Pancreas (tissue), 10 donors: ENCODE measurements at regions not wholly inside any gene's neighbourhood (a gene's known extent, or its start where the extent isn't known, plus 50 kb on each side); places are given as distances from the start of the nearest gene placed in this dataset.

Source experiments
- ATAC-seq, 4 donors: fragments of 200-7000 bp; cut with Tn5 transposase; one replicate each; pipeline versions ENCODE4 v1.8.0 to v1.9.1; 2020; ENCODE audit warnings: mild to moderate bottlenecking in 4 of 4, moderate library complexity in 4 of 4
- DNase-seq, 6 donors: peaks; one replicate each; pipeline ENCODE4 v3.0.0-alpha.2; 2020
- FAIRE-seq: peaks from 2 replicates; lab custom pipeline; 2012; peaks lifted over from hg19 to GRCh38; lab: Jason Lieb, UNC
- H3K27ac ChIP-seq, 4 donors: fragments of 200-600 bp; sonication (generic); 1 replicate in 3 of 4; 2 replicates in 1 of 4; pipeline versions ENCODE4 v1.5.0 to v1.8.0; 2020
- H3K27me3 ChIP-seq, 4 donors: fragments of 200-600 bp; one replicate each; pipeline ENCODE4 v1.8.0; 2021
- H3K36me3 ChIP-seq, 3 donors: fragments of 200-600 bp; sonication (generic) in 1 of 3; one replicate each; pipeline versions ENCODE4 v1.5.0 to v1.8.0; 2020 to 2021
- H3K4me1 ChIP-seq, 3 donors: fragments of 200-600 bp; one replicate each; pipeline ENCODE4 v1.8.0; 2021
- H3K4me3 ChIP-seq, 4 donors: fragments of 200-600 bp; sonication (generic) in 2 of 4; one replicate each; pipeline versions ENCODE4 v1.5.0 to v1.8.0; 2020 to 2021
- H3K9me3 ChIP-seq, 4 donors: fragments of 200-600 bp; one replicate each; pipeline ENCODE4 v1.8.0; 2021
- WGBS, 2 donors: extraction: QIAGEN DNeasy Blood & Tissue Kit; methylation state at CpG; one replicate each; pipeline ENCODE4 v1.1.7; 2013; 5-methylcytosine and 5-hydroxymethylcytosine counted together
- intact Hi-C, 3 donors: fragments of 100-400 bp; cut with DNase I; formaldehyde crosslinking; loops; one replicate each; pipeline versions ENCODE4 v1.11.1 to v1.14.2; 2022
- TF ChIP-seq, protein P1 (sequence below), 4 donors: fragments of 200-600 bp; sonication (generic) in 3 of 4; IDR thresholded peaks; one replicate each; pipeline versions ENCODE4 v1.5.0 to v1.8.0; 2021; ENCODE audit warnings: antibody characterized with exemption in 4 of 4
- donor health status: healthy with polysubstance abuse.
- donor health status: DM: no; HTN: no; CAD: no; lungs with moderate emphysema.
- donor health status: DM: no; HTN: no; CAD: no.
- donor health status: control.
- donor health status: control.
- donor health status: Bipolar disorder and iron deficiency.
- donor health status: DM: yes; HTN: yes; CAD: no.
- donor health status: DM: no; HTN: no; CAD: no.
- donor health status: DM: no; HTN: no; CAD: no.
- donor health status: DM: yes; HTN: yes; CAD: no.

- peak in 1 of 4 donors; percentile 9 for ATAC-seq
- TF ChIP-seq, protein P1, sequence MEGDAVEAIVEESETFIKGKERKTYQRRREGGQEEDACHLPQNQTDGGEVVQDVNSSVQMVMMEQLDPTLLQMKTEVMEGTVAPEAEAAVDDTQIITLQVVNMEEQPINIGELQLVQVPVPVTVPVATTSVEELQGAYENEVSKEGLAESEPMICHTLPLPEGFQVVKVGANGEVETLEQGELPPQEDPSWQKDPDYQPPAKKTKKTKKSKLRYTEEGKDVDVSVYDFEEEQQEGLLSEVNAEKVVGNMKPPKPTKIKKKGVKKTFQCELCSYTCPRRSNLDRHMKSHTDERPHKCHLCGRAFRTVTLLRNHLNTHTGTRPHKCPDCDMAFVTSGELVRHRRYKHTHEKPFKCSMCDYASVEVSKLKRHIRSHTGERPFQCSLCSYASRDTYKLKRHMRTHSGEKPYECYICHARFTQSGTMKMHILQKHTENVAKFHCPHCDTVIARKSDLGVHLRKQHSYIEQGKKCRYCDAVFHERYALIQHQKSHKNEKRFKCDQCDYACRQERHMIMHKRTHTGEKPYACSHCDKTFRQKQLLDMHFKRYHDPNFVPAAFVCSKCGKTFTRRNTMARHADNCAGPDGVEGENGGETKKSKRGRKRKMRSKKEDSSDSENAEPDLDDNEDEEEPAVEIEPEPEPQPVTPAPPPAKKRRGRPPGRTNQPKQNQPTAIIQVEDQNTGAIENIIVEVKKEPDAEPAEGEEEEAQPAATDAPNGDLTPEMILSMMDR (IDR thresholded peaks at IDR 0.05) = no peak
- intact Hi-C loops = no loop called here
These were observed 157.7 kb downstream of the RPLP1 start for GRCh38 chr15:69610277-69610676.

GRCh38 chr15:69610858-69611257 is 158.2 kb downstream of the RPLP1 start:
- intact Hi-C loops = no loop called here
- Histone ChIP-seq H3K36me3 (no peaks in the 10 kb centered on the region), H3K27ac (no peak overlapping the region), H3K4me3 (no peak overlapping the region), H3K9me3 (no peaks in the 10 kb centered on the region), H3K4me1 (no peaks in the 10 kb centered on the region), H3K27me3 (no peaks in the 10 kb centered on the region)
- FAIRE-seq = no peak
- no peak for ATAC-seq
- TF ChIP-seq, protein P1 (IDR thresholded peaks at IDR 0.05) = no peak
- 95 to 96% methylated on average over 5 of the region's 5 CpGs for WGBS, 2 donors
- no peak for DNase-seq

More at GRCh38 chr15:69610277-69610676, 157.7 kb downstream of the RPLP1 start:
- FAIRE-seq (no peak), DNase-seq (no peak)
- Histone ChIP-seq H3K27me3 (no peaks in the 10 kb centered on the region), H3K36me3 (no peaks in the 10 kb centered on the region), H3K27ac (no peak overlapping the region), H3K4me1 (no peaks in the 10 kb centered on the region), H3K9me3 (no peaks in the 10 kb centered on the region), H3K4me3 (no peak overlapping the region)

GRCh38 chr15:69612112-69612511 is 159.5 kb downstream of the RPLP1 start:
- H3K36me3 ChIP-seq = no peaks in the 10 kb centered on the region
- DNase-seq (no peak), ATAC-seq (no peak), FAIRE-seq (no peak)
- WGBS, 2 donors = 78 to 81% methylated on average over 2 of the region's 2 CpGs
- H3K4me3 ChIP-seq = no peak overlapping the region
- TF ChIP-seq, protein P1 (IDR thresholded peaks at IDR 0.05) = no peak
- H3K27me3 ChIP-seq = no peaks in the 10 kb centered on the region
- intact Hi-C loops = no loop called here
- H3K9me3 ChIP-seq = no peaks in the 10 kb centered on the region
- H3K27ac ChIP-seq = no peak overlapping the region
- H3K4me1 ChIP-seq = no peaks in the 10 kb centered on the region

- Histone ChIP-seq H3K27me3 (no peaks in the 10 kb centered on the region), H3K27ac (no peak overlapping the region), H3K36me3 (no peaks in the 10 kb centered on the region), H3K9me3 (no peaks in the 10 kb centered on the region), H3K4me3 (no peak overlapping the region), H3K4me1 (no peaks in the 10 kb centered on the region)
- DNase-seq (no peak), ATAC-seq (no peak), FAIRE-seq (no peak)
- WGBS, 2 donors = 69 to 75% methylated on average over 6 of the region's 6 CpGs
- intact Hi-C loops = no loop called here
- TF ChIP-seq, protein P1 (IDR thresholded peaks at IDR 0.05) = no peak
These were observed 160.6 kb downstream of the RPLP1 start for GRCh38 chr15:69613182-69613581.

DNA sequence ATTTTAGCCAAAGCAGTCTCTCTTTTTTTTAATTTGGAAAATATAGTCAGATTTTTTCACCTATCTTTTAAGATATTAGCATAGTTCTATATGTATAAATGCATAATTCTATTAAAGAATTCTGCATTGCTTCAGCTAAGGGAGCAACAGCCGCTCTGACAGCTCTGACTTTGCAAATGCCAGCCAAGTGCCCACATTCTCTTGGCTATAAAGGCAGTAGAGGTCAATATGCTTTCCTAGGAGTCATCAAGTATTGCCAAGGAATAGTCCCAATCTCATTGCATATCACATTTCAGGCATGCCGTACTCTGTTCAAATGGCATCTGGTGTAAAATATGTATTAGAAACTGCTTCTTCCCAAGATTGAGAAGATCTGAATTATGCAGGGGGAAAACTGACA is 161.4 kb downstream of the RPLP1 start:
- no peak for ATAC-seq

More for the DNA sequence above, 161.4 kb downstream of the RPLP1 start:
- intact Hi-C loops = no loop called here
- H3K27me3 ChIP-seq = no peaks in the 10 kb centered on the region
- H3K36me3 ChIP-seq = no peaks in the 10 kb centered on the region
- TF ChIP-seq, protein P1 (IDR thresholded peaks at IDR 0.05) = no peak
- H3K4me1 ChIP-seq = no peaks in the 10 kb centered on the region
- no peak overlapping the region for H3K27ac ChIP-seq
- H3K9me3 ChIP-seq = no peaks in the 10 kb centered on the region
- H3K4me3 ChIP-seq = no peak overlapping the region
- FAIRE-seq (no peak), DNase-seq (no peak)
- WGBS, 2 donors = 86 to 93% methylated on average over 2 of the region's 2 CpGs
